ENCODE measurements at regions not wholly inside any gene's neighbourhood (a gene's known extent, or its start where the extent isn't known, plus 50 kb on each side); places are given as distances from the start of the nearest gene placed in this dataset.

GRCh38 chr7:46207931-46208634 is 287.0 kb upstream of the IGFBP3 start:
- Histone ChIP-seq H3K36me3 (ENCODE audit: insufficient read depth) (no peaks in the 10 kb centered on the region), H3K4me3 (no peak overlapping the region), H4K20me1 (replicated peaks; ENCODE audit: insufficient read depth) (no peaks in the 10 kb centered on the region), H3K27ac (ENCODE audit: low read depth) (no peak overlapping the region), H2AFZ (no peak overlapping the region), H3K9me2 (ENCODE audit: insufficient read depth) (0 out of 2 replicates have a peak, but pooled peaks cover 3% of the 10 kb centered on the region), H3K4me1 (ENCODE audit: insufficient read depth) (no peaks in the 10 kb centered on the region), H3K79me2 (replicated peaks; ENCODE audit: insufficient read depth) (no peaks in the 10 kb centered on the region), H3K4me2 (no peak overlapping the region), H3K27me3 (ENCODE audit: insufficient read depth) (no peaks in the 10 kb centered on the region), H3F3A (replicated peaks; ENCODE audit: low read depth) (no peaks in the 10 kb centered on the region)
- H3K27ac Mint-ChIP-seq = no peak overlapping the region
- peaks cover 3% of the 10 kb centered on the region; the same call in 1 of the 3 replicates for H3K4me1 Mint-ChIP-seq
- H3K4me3 Mint-ChIP-seq = no peak overlapping the region
- TF ChIP-seq NANOG (IDR thresholded peaks at IDR 0.05; ENCODE audit: borderline replicate concordance) (no peak), ZNF114 (CRISPR knock-in tag; IDR thresholded peaks at IDR 0.05) (no peak), STAT1 (IDR thresholded peaks at IDR 0.05; ENCODE audit: unreplicated experiment) (no peak), CREB1 (CRISPR knock-in tag; IDR thresholded peaks at IDR 0.05; ENCODE audit: low read depth) (no peak), CTCF (conservative IDR thresholded peaks at IDR 0.05; ENCODE audit: low read depth in 2 of 2) (no peak), REST (IDR thresholded peaks at IDR 0.05; ENCODE audit: unreplicated experiment) (no peak), JUNB (IDR thresholded peaks at IDR 0.05; ENCODE audit: unreplicated experiment) (no peak), POLR2AphosphoS5 (IDR thresholded peaks at IDR 0.05; ENCODE audit: low read depth) (no peak), ZNF462 (CRISPR knock-in tag; IDR thresholded peaks at IDR 0.05) (no peak), EZH2phosphoT487 (IDR thresholded peaks at IDR 0.05; ENCODE audit: unreplicated experiment) (no peak), ZNF331 (CRISPR knock-in tag; IDR thresholded peaks at IDR 0.05; ENCODE audit: low read depth) (no peak), EZH2 (IDR thresholded peaks at IDR 0.05; ENCODE audit: low read depth, unreplicated experiment) (no peak)
- TF ChIP-seq, protein P1, sequence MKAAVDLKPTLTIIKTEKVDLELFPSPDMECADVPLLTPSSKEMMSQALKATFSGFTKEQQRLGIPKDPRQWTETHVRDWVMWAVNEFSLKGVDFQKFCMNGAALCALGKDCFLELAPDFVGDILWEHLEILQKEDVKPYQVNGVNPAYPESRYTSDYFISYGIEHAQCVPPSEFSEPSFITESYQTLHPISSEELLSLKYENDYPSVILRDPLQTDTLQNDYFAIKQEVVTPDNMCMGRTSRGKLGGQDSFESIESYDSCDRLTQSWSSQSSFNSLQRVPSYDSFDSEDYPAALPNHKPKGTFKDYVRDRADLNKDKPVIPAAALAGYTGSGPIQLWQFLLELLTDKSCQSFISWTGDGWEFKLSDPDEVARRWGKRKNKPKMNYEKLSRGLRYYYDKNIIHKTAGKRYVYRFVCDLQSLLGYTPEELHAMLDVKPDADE (IDR thresholded peaks at IDR 0.05) = no peak
- no peak for ATAC-seq
- peaks cover 2% of the 10 kb centered on the region for H3K27me3 Mint-ChIP-seq (ENCODE audit: insufficient read depth, low read depth, poor library complexity)
- H3K36me3 Mint-ChIP-seq (ENCODE audit: low read depth) = no peaks in the 10 kb centered on the region; the same call in 2 of the 3 replicates
- no peaks in the 10 kb centered on the region; the same call in 2 of the 3 replicates for H3K9me3 Mint-ChIP-seq
- no peak for DNase-seq (ENCODE audit: low spot score)
